H1 (cell line): ENCODE measurements at regions not wholly inside any gene's neighbourhood (a gene's known extent, or its start where the extent isn't known, plus 50 kb on each side); places are given as distances from the start of the nearest gene placed in this dataset.

Experiments
- ASH2L ChIP-seq: fragments of 200-600, 300-600 bp; sonication (generic); IDR thresholded peaks from one replicate; pipeline ENCODE4 v1.7.1; 2017; ENCODE audit warnings: low read length
- CTCF ChIP-seq, 3 experiments: IDR thresholded peaks; 1 replicate in 2 of 3; 2 replicates in 1 of 3; pipeline versions ENCODE4 v1.5.1 to v1.6.1; 2011; ENCODE audit warnings: low read length in 3 of 3, mild to moderate bottlenecking in 3 of 3, inconsistent platforms in 2 of 3, low read depth in 1 of 3, moderate library complexity in 1 of 3; ENCODE audit not compliant: insufficient read depth in 1 of 3; ENCODE audit errors: control extremely low read depth in 1 of 3
- USF2 ChIP-seq: IDR thresholded peaks from 2 replicates; pipeline ENCODE4 v1.6.1; 2011; ENCODE audit warnings: low read length, improper control_type of control experiment
- YY1 ChIP-seq: IDR thresholded peaks from 2 replicates; pipeline ENCODE4 v1.6.1; 2011; ENCODE audit warnings: low read depth, mild to moderate bottlenecking, low read length

- TF ChIP-seq YY1 = no peak
- no peak for TF ChIP-seq ASH2L
- TF ChIP-seq CTCF (IDR thresholded peaks at IDR 0.05; ENCODE audit: control extremely low read depth in 1 of 3, insufficient read depth in 1 of 3, low read depth in 1 of 3, low read length in 3 of 3) = no peak
- no peak for TF ChIP-seq USF2
These were observed 71.2 kb upstream of the THBS2 start for GRCh38 chr6:169324656-169325459.
